Lung (tissue), 11 donors: ENCODE measurements at regions not wholly inside any gene's neighbourhood (a gene's known extent, or its start where the extent isn't known, plus 50 kb on each side); places are given as distances from the start of the nearest gene placed in this dataset.

Experiments used
- ATAC-seq: fragments of 200-7000 bp; cut with Tn5 transposase; one replicate; pipeline ENCODE4 v1.9.1; 2020; ENCODE audit warnings: moderate number of reproducible peaks; ENCODE audit not compliant: insufficient read depth, low FRiP score
- DNase-seq, 3 donors: peaks; one replicate each; pipeline ENCODE4 v3.0.0-alpha.2; 2013 to 2017
- H3K27ac ChIP-seq, 2 donors: one replicate each; pipeline ENCODE4 v1.5.1; 2013; ENCODE audit warnings: mild to moderate bottlenecking in 2 of 2, moderate library complexity in 2 of 2, control low read depth in 1 of 2, inconsistent platforms in 1 of 2, low read depth in 1 of 2, low read length in 1 of 2
- H3K27me3 ChIP-seq, 3 donors: one replicate each; pipeline ENCODE4 v1.5.1; 2013; ENCODE audit warnings: low read length in 2 of 3; ENCODE audit not compliant: control insufficient read depth in 3 of 3, insufficient read depth in 3 of 3
- H3K36me3 ChIP-seq, 4 donors: one replicate each; pipeline ENCODE4 v1.5.1; 2013; ENCODE audit warnings: low read length in 4 of 4, mild to moderate bottlenecking in 1 of 4, moderate library complexity in 1 of 4; ENCODE audit not compliant: control insufficient read depth in 4 of 4, insufficient read depth in 4 of 4
- H3K4me1 ChIP-seq, 5 donors: one replicate each; pipeline ENCODE4 v1.5.1; 2013; ENCODE audit warnings: low read length in 5 of 5, mild to moderate bottlenecking in 2 of 5, moderate library complexity in 1 of 5; ENCODE audit not compliant: control insufficient read depth in 5 of 5, insufficient read depth in 5 of 5
- H3K4me3 ChIP-seq: one replicate; pipeline ENCODE4 v1.5.1; 2013; ENCODE audit warnings: mild to moderate bottlenecking, control low read depth, moderate library complexity
- H3K9ac ChIP-seq, 2 donors: one replicate each; pipeline ENCODE4 v1.5.1; 2013; ENCODE audit warnings: low read length in 2 of 2, control low read depth in 1 of 2; ENCODE audit not compliant: insufficient read depth in 1 of 2
- H3K9me3 ChIP-seq, 4 donors: one replicate each; pipeline ENCODE4 v1.5.1; 2013; ENCODE audit warnings: low read length in 3 of 4, mild to moderate bottlenecking in 1 of 4, moderate library complexity in 1 of 4; ENCODE audit not compliant: control insufficient read depth in 4 of 4, insufficient read depth in 3 of 4
- CTCF ChIP-seq: IDR thresholded peaks from 2 replicates; pipeline ENCODE4 v1.5.1; 2012; ENCODE audit warnings: mild to moderate bottlenecking; ENCODE audit errors: control extremely low read depth, extremely low read depth
- WGBS, 2 donors: extraction: QIAGEN DNeasy Blood & Tissue Kit; methylation state at CpG; one replicate each; pipeline ENCODE4 v1.1.7; 2013; 5-methylcytosine and 5-hydroxymethylcytosine counted together
- donor health status: control.
- donor health status: control.
- donor health status: Bipolar disorder and iron deficiency.
- donor health status: healthy.
- donor health status: DM: yes; HTN: yes; CAD: no.

GRCh38 chr1:217327901-217328300, 303.0 kb downstream of the GPATCH2 start:
- TF ChIP-seq CTCF = no peak
- Histone ChIP-seq H3K27ac (no peak overlapping the region), H3K4me3 (no peak overlapping the region), H3K4me1 (peaks cover 0 to 16% (median 0%) of the 10 kb centered on the region in 5 donors), H3K9ac (no peak overlapping the region), H3K9me3 (peaks cover 0 to 6% (median 0%) of the 10 kb centered on the region in 4 donors), H3K36me3 (no peaks in the 10 kb centered on the region), H3K27me3 (no peaks in the 10 kb centered on the region)
- 90 to 92% methylated on average over 3 of the region's 3 CpGs for WGBS, 2 donors
- ATAC-seq (no peak), DNase-seq (no peak)

DNA sequence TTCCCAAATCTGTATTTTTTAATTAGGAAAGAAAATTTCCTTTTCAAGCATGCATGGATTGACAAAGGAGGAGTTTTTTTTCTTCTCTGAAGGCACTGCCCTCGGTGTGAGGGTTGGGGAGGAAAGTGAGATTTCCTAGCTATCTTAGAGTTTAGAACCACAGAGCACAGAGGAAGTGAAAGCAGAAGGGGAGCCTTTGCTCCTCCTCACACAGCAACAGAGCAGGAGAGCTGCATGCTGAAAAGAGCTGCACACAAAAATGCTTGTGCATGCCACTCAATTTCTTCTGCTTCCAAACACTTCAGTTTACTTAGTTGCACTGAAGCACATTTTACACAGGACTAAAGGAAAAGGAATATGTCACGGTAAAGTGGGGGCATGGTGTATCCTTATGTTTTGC, 308.1 kb downstream of the GPATCH2 start:
- Histone ChIP-seq H3K27ac (no peak overlapping the region), H3K36me3 (no peaks in the 10 kb centered on the region), H3K9ac (no peak overlapping the region), H3K9me3 (no peaks in the 10 kb centered on the region), H3K4me1 (no peaks in the 10 kb centered on the region), H3K27me3 (no peaks in the 10 kb centered on the region), H3K4me3 (no peak overlapping the region)
- 40 to 45% methylated on average over 2 of the region's 2 CpGs for WGBS, 2 donors
- TF ChIP-seq CTCF = no peak
- ATAC-seq (no peak), DNase-seq (peak in 1 of 3 donors; percentile 7)

DNA sequence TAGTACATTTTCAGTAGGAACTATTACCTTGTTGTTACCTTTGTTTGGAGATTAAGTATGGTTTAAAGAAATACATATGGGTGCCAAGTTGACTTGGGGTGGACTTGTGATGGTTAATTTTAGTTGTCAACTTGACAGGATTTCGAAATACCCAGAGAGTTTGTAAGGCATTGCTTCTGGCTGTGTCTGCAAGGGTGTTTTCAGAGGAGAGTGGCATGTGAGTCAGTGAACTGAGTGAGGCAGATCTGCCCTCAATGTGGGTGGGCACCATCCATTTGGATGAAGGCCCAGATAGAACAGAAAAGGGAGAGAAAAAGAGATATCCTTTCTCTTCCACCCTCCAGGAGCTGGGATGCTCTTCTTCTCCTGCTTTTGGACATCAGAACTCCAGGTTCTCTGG, 315.5 kb downstream of the GPATCH2 start:
- 19 to 31% methylated on average over 1 of the region's 1 CpG for WGBS, 2 donors
- no peak for TF ChIP-seq CTCF
- Histone ChIP-seq H3K27ac (no peak overlapping the region), H3K27me3 (no peaks in the 10 kb centered on the region), H3K4me1 (peaks cover 0 to 2% (median 0%) of the 10 kb centered on the region in 5 donors), H3K9me3 (no peaks in the 10 kb centered on the region), H3K36me3 (no peaks in the 10 kb centered on the region), H3K4me3 (no peak overlapping the region), H3K9ac (no peak overlapping the region)
- DNase-seq = peak in 2 of 3 donors; percentile 6 to 17
- no peak for ATAC-seq

- Histone ChIP-seq H3K4me3 (no peak overlapping the region), H3K4me1 (peaks cover 0 to 2% (median 0%) of the 10 kb centered on the region in 5 donors), H3K9me3 (no peaks in the 10 kb centered on the region), H3K27ac (no peak overlapping the region), H3K9ac (no peak overlapping the region), H3K27me3 (no peaks in the 10 kb centered on the region), H3K36me3 (no peaks in the 10 kb centered on the region)
- no peak for TF ChIP-seq CTCF
- DNase-seq = no peak
- ATAC-seq = no peak
- WGBS, 2 donors = 87 to 92% methylated on average over 5 of the region's 5 CpGs
Measured at GRCh38 chr1:217313096-217313495, 317.8 kb downstream of the GPATCH2 start.
